ACHN (cell line): ENCODE measurements at regions not wholly inside any gene's neighbourhood (a gene's known extent, or its start where the extent isn't known, plus 50 kb on each side); places are given as distances from the start of the nearest gene placed in this dataset.

ENCODE experiments used
- DNase-seq: peaks from one replicate; pipeline ENCODE4 v3.0.0-alpha.2; 2015
- in situ Hi-C: cut with HindIII; loops from 2 replicates; pipeline ENCODE4 v1.10.0; 2017; ENCODE audit warnings: low sequenced_read_pairs, low pct_ligation_motif_present, low pct_unique_long_range_greater_than_20kb

GRCh38 chrX:124791492-124792095 is 445.2 kb downstream of the SH2D1A start:
- in situ Hi-C loops = no loop called here
- no peak for DNase-seq

- in situ Hi-C loops = no loop called here
- DNase-seq = no peak
Observed at GRCh38 chrX:124796989-124797388, 450.6 kb downstream of the SH2D1A start.

- in situ Hi-C loops = no loop called here
Observed at GRCh38 chrX:124804962-124805361, 458.6 kb downstream of the SH2D1A start.

GRCh38 chrX:124805486-124805885 is 459.1 kb downstream of the SH2D1A start:
- in situ Hi-C loops = no loop called here

More at GRCh38 chrX:124804962-124805361, 458.6 kb downstream of the SH2D1A start:
- no peak for DNase-seq

GRCh38 chrX:124814106-124814505 is 467.7 kb downstream of the SH2D1A start:
- no peak for DNase-seq
- in situ Hi-C loops = no loop called here

More at GRCh38 chrX:124805486-124805885, 459.1 kb downstream of the SH2D1A start:
- no peak for DNase-seq

- DNase-seq = no peak
- in situ Hi-C loops = no loop called here
Observed at GRCh38 chrX:124818033-124818432, 471.7 kb downstream of the SH2D1A start.

DNA sequence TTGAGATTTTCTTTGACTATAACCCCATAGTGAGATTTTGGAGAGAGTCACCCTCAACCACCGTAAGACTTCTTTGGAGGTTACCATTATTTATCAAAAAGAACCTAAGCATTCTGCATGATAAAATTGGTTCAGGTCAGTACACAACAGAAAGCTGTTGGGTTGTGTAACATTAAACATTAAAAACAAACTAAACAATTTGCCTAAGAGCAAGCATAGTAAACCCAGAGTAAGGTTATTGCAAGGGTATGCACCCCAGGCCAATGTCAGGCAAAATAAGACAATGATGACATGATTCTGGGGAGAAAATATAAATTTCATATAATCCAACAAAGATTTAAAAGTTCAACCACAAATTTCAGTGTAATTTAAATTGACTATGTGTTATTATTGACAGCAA is 472.4 kb downstream of the SH2D1A start:
- in situ Hi-C loops = no loop called here
- DNase-seq = no peak

DNA sequence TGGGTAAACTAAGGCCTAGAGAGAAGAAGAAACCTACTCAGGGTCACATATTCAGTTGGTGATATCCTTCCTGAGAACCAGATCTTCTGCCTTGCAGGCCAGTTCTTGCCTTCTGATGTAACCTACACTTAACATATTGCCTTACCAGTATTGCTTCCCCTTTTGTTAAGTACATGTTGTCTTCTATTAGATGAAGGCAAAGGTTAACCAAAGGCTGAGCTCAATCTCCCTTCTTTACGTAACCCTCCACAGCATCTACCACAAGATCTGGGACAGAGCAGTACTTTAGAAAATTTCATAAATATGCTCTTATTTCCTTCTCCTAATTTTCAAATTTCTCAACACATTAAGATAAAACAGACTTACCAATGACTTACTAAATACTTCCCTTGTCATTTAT is 474.4 kb downstream of the SH2D1A start:
- no peak for DNase-seq
- in situ Hi-C loops = no loop called here

- no peak for DNase-seq
- in situ Hi-C loops = no loop called here
Observed at GRCh38 chrX:124827258-124827845, 481.0 kb downstream of the SH2D1A start.

- in situ Hi-C loops = no loop called here
- DNase-seq = no peak
Observed at GRCh38 chrX:124829930-124830329, 483.6 kb downstream of the SH2D1A start.

DNA sequence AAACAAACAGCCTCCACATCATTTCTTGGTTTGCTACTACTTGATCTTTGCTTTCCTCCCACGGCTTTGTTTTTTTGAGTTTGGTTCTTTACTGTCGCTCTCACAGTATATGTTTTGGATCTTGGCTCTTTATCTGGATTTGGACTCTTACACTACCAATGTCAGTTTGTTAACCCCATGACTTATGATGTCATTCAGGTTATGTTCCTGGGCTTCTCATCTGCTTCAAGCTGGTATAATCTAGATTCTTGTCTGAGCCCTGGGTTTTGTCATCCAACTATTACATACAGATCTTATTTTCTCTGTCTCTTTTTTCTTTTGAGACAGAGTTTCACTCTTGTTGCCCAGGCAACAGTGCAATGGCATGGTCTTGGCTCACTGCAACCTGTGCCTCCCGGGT is 482.9 kb upstream of the TEX13C start:
- in situ Hi-C loops = no loop called here

DNA sequence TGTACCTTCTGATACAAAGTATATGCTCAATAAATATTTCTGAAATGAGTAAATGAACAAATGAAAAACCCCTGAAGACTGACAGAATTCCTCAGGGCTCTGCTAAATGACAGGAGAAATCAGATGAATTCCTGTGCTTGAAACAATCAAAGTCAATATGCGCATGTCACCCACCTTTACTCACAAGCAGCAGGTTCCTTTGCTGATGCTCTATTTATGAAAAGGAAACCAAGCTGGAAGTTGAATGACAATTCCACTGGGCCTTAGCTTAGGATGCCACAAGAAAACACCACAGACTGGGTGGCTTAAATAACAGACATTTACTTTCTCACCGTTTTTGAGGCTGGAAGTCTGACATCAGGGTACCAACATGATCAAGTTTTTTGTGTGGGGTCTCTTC is 477.5 kb upstream of the TEX13C start:
- in situ Hi-C loops = no loop called here
- no peak for DNase-seq

More for the DNA sequence above, 482.9 kb upstream of the TEX13C start:
- no peak for DNase-seq

DNA sequence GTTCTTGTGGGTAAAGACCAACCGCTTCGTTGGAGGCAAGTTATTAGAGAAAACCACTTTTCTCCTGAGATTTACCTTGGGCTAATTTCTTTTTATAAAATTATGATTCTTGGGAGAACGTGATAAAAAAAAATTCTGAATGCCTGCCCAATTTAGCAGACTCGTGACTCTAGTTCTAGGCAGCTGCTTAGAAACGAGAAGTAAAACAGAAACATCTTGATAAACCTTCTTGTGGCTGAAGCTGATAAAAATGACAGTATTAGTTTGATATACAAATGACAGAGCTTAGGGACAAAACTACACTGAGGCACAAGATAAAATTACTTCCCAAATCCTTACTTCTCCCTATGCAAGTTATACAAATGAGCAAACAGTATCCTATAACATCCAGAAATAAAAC is 458.9 kb upstream of the TEX13C start:
- DNase-seq = no peak
- in situ Hi-C loops = no loop called here

DNA sequence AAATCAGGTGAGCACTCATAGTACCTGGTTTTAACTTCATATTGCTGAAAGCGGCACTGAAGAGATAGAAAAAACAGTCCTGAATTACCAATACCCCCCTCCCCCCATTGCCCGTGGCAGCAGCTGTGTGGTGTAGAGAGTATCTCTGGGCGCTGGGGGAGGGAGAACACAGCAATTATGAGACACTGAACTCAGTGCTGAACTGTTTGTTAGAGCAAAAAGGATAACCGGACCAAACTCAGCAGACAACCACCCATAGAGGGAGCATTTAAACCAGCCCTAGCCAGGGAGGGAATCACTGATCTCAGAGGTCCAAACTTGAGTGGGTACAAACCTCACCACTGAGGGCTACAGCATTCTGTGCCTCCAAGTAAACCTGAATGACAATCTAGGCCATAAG is 457.4 kb upstream of the TEX13C start:
- in situ Hi-C loops = no loop called here
- DNase-seq = no peak

DNA sequence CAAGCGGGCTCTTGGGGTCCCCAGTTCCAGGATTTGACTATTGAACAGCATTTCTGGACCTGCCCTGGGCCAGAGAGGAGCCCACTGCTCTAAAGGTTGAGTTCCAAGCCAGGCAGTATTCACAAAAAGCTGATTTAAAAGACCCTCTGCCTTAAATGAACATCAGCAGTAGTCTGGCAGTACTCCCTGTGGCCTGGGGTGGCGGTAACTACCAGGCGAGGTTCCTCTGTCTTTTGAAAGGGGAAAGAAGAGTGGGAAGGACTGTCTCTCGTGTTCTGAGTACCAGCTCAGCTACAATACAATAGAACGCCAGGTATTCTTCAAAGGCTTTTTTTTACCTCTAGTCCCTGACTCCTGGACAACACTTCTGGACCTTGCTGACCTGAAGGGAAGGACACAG is 456.4 kb upstream of the TEX13C start:
- in situ Hi-C loops = no loop called here

GRCh38 chrX:124887572-124887971 is 432.1 kb upstream of the TEX13C start:
- no peak for DNase-seq
- in situ Hi-C loops = no loop called here

More for the DNA sequence above, 456.4 kb upstream of the TEX13C start:
- no peak for DNase-seq

GRCh38 chrX:124895947-124896346 is 423.7 kb upstream of the TEX13C start:
- no peak for DNase-seq
- in situ Hi-C loops = no loop called here

DNA sequence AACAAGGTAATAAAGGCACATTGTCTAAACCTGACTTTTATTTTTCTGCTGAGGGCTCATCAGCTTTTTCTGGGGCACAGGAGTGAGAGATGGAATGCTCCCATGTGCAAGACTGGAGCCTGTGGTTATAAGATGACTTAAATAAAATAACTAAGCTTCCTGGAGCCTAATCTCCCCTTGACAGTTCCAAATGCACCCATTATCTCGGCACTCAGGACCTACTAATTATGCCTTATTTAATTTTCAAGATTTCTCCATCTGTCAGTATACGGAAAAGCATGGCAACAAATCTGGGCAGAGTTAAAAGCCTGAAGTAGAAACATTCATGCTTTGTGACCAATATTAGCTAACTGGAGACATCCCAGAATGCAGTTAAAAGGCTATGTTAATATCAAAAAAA is 416.7 kb upstream of the TEX13C start:
- in situ Hi-C loops = no loop called here
- no peak for DNase-seq

DNA sequence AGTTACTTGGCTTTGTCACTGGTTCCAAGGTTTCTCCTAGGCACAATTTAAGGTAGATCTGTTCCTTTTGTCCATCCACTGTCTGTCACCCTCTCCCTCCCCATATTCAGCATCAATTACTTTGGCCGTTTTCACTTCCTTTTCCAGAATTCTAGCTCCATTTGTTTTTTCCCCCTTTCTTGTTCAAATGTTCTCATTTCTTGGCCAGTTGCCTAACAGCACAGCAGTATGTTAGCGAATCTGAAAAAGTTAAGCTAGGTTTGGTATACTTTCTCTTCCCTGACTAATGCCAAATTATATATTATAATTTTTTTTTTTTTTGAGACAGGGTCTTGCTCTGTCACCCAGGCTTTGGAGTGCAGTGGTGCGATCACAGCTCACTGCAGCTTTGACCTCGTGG is 409.1 kb upstream of the TEX13C start:
- DNase-seq = no peak
- in situ Hi-C loops = no loop called here

GRCh38 chrX:124917011-124917410 is 402.7 kb upstream of the TEX13C start:
- in situ Hi-C loops = no loop called here

More at GRCh38 chrX:124917011-124917410, 402.7 kb upstream of the TEX13C start:
- DNase-seq = no peak
